Stimulated activated naive CD8-positive, alpha-beta T cell treated with anti-CD3 and anti-CD28 coated beads, Interleukin-15, Interleukin-2, amounts not matched to agents 100 U/mL and 50 U/mL, for 24 hours (primary cell): ENCODE measurements at regions not wholly inside any gene's neighbourhood (a gene's known extent, or its start where the extent isn't known, plus 50 kb on each side); places are given as distances from the start of the nearest gene placed in this dataset.
A peak's percentile ranks its signal among the peaks of the same experiment; 100 is the strongest.
"Not testable (repeated sequence)": the region's sequence is repeated elsewhere in the genome, so short reads cannot be mapped to it uniquely, and the experiment has no call there.

Experiments used
- ATAC-seq: fragments of 150-1000 bp; cut with Tn5 transposase; one replicate; pipeline ENCODE4 v1.10.0; 2021
- DNase-seq: peaks from one replicate; pipeline ENCODE4 v3.0.0; 2021

DNA sequence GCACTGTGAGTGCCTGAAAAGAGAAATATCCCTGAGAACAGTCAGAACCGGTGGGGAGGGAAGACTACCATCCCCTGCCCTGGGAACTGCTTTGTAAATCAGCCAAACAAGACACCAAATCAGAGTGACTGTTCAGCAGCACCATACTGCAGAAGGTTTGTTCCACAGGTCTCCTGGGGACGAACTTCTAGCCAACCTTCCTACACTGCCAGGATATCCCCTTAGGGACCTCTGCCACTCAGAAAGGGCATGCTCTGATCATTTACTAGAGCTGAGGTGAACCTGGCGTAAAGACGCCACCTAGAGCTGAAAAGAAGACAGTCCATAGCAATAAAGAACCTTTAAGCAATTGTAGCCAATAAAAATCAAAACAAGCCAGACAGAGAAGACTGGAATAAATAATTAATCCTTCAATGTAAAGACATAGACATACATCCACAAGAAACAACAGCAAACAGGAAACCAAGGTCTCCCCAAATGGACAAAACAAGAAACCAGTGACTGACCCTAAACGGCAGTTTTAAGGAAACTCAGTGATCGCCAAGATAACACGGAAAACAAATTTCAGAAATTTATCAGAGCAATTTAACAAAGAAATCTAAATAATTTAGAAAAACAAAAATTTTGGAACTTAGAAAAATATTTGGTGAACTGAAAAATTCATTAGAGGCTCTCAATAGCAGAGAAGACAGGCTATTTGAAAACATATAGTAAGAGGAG lies 228.1 kb upstream of the AMIGO2 start:
- ATAC-seq (peak; percentile 86), DNase-seq (peak; percentile 47)

DNA sequence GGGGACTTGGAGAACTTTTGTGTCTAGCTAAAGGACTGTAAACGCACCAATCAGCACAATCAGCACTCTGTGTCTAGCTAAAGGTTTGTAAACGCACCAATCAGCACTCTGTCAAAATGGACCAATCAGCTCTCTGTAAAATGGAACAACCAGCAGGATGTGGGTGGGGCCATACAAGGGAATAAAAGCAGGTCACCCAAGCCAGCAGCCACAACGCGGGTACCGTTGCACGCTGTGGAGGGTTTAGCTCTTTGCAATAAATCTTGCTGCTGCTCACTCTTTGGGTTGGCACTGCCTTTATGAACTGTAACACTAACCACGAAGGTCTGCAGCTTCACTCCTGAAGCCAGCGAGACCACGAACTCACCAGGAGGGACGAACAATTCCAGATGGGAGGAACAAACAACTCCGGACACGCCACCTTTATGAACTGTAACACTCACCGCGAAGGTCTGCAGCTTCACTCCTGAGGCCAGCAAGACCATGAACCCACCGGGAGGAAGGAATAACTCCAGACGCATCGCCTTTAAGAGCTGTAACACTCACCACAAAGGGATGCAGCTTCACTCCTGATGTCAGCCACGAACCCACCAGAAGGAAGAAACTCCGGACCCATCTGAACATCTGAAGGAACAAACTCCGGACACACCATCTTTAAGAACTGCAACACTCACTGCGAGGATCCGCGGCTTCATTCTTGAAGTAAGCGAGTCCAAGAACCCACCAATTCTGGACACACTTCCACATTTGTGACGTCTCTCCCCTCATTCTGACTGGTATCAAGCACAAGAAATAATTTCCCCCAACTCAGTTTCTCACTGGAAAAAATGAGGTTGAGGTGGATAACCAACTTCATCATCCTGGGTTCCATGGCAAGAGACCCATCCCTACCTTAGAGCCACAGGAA lies 227.3 kb upstream of the AMIGO2 start:
- DNase-seq = peak; percentile 73
- not testable (repeated sequence) for ATAC-seq

GRCh38 chr12:47306130-47306529 lies 226.4 kb upstream of the AMIGO2 start:
- DNase-seq (no peak), ATAC-seq (no peak)

- ATAC-seq = no peak
- no peak for DNase-seq
Measured at GRCh38 chr12:47305464-47305863, 225.7 kb upstream of the AMIGO2 start.

- ATAC-seq (no peak), DNase-seq (no peak)
Measured at GRCh38 chr12:47303995-47304560, 224.3 kb upstream of the AMIGO2 start.

GRCh38 chr12:47303207-47303606 lies 223.4 kb upstream of the AMIGO2 start:
- ATAC-seq = no peak
- no peak for DNase-seq

DNA sequence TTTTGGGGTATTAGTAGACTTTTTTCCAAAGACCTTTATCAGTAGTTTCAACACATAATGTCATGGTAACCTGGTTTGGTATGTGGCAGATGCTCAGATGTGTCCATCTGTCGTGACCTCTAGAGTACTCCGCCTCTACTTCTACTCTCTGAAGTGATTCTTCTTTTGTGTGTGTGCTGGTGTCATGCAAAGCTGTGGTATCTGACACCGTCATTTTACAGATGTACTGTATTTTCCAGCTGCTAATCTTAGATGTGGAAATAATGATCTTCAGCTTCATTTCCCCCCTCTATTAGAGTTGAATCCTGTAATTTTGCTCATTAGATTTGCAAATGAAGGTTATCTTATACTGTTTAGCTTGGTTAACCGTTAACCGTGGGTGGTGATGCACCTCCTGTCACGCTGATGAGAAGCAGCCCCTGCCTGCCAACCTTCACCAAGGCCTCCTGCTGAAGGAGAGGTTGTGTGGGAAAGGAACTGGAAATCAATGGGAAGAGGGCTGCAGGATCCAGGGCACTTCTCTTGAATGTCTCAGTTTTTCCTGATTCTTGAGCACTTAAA lies 222.4 kb upstream of the AMIGO2 start:
- peak; percentile 96 for ATAC-seq
- DNase-seq = peak; percentile 64

DNA sequence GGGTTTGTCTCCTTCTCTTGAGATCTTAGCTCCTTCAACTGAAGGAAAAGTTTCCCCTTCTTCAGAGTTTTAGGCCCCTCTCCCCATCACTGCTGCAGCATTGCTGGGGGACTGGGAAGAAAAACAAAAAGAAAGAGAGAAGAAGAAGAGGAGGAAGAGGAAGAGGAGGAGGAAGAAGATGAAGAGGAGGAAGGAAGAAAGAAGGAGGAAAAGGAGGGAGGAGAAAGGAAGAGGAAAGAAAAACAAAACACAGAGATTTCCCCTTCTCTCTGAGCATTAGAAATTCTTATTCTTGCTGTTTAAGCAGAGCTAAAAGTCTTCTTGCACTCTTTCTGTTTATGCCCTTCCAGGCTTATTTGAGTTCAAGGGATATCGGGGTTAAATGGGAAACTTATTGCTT lies 219.8 kb upstream of the AMIGO2 start:
- no peak for DNase-seq
- ATAC-seq = no peak

DNA sequence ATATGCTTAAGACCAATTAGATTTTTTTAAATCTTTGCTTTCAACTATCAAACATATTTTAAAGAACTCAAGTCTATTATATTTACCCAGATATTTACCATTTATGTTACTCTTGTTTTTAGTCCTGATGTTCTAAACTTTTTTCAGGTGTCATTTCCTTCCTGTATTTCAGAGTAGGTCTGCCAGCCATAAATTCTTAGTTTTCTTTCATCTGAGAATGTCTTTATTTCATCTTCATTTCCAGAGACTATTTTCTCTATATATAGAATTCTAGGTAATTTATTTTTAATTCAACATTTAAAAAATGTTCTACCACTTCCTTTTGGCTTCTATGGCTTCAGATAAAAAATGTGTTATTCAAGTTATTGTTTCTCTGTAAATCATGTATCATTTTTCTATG lies 218.2 kb upstream of the AMIGO2 start:
- no peak for DNase-seq
- ATAC-seq = no peak

DNA sequence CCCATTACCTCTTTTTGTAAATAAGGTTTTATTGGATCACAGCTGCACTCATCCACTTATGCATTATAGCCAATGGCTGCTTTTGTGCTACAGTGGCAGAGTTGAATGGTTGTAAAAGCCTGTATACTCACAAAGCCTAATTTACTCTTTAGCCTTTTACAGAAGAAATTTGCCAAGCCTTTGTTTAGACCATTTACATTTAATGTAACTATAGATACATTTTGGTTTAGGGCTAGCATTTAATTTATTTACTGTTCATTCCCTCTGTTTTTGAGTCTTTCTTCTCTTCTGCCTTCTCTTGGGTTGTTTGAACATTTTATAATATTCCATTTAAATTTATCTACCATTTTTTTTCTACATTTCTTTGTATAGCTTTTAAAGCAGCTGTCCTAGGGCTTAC lies 217.1 kb upstream of the AMIGO2 start:
- no peak for ATAC-seq

DNA sequence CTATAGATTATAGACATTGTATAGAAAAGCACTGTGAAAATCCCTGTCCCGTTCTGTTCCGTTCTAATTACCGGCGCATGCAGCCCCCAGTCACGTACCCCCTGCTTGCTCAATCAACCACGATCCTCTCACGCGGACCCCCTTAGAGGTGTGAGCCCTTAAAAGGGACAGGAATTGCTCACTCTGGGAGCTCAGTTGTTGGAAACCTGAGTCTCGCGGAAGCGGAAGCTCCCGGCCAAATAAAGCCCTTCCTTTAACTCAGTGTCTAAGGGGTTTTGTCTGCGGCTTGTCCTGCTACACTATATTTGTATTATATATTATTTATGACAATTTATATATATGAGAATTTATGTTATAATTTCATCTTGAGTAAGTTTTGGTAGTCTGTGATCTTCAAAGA lies 213.6 kb upstream of the AMIGO2 start:
- ATAC-seq = no peak

More for the DNA sequence above, 217.1 kb upstream of the AMIGO2 start:
- DNase-seq = no peak

DNA sequence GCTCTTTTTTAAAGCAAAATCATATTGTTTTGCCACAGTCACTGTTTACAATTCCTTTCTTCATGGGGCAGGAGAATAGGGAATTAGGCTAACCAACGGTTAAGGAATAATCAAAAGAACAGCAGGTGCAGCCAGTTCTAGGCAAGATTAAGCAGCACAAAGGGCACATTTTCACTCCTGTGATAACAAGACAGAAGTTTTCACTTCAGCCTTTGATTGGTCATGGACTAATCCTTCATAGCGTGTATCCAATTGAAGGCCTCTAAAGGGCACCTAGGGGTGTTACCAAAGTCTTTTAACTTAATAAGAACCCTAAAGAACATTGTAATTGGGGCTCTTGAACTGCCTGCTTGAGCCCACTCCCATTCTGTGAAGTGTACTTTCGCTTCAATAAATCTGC lies 206.9 kb upstream of the AMIGO2 start:
- ATAC-seq (no peak), DNase-seq (no peak)

More for the DNA sequence above, 213.6 kb upstream of the AMIGO2 start:
- no peak for DNase-seq
